HepG2 (cell line): ENCODE measurements at regions not wholly inside any gene's neighbourhood (a gene's known extent, or its start where the extent isn't known, plus 50 kb on each side); places are given as distances from the start of the nearest gene placed in this dataset.

ENCODE experiments used
- ATAC-seq: fragments of 200-7000 bp; cut with Tn5 transposase; 3 replicates; pipeline ENCODE4 v1.9.1; 2020; ENCODE audit warnings: mild to moderate bottlenecking, moderate library complexity
- BruUV-seq: library from RNA; stranded (reverse); fragments of 400-500 nt; replicated peaks from 2 replicates; lab custom pipeline; 2021; lab: Mats Ljungman, UMichigan
- CTCF ChIA-PET: fragments of 300-600 bp; formaldehyde crosslinking; extraction: SDS; loops from one replicate; lab custom pipeline; 2021; ENCODE audit warnings: low total read pairs, inconsistent platforms, low intra/inter-chr PET ratio; lab: Yijun Ruan, JAX
- POLR2A ChIA-PET: fragments of 350-600 bp; sonication (Branson Sonifier 250); formaldehyde crosslinking; loops from one replicate; lab custom pipeline; 2020; ENCODE audit warnings: antibody characterized with exemption, inconsistent platforms; lab: Yijun Ruan, JAX
- DNase-seq: peaks from one replicate; pipeline ENCODE4 v3.0.0-alpha.2; 2015; ENCODE audit warnings: low spot score
- FAIRE-seq: peaks from 3 replicates; lab custom pipeline; 2011; peaks lifted over from hg19 to GRCh38; lab: Jason Lieb, UNC
- H2AFZ ChIP-seq: one replicate; pipeline ENCODE4 v1.6.1; 2011; ENCODE audit warnings: low read length, inconsistent platforms
- H3K27ac ChIP-seq: fragments of 300-600 bp; 3 replicates; pipeline ENCODE4 v1.8.0; 2011; ENCODE audit warnings: mixed run types, mild to moderate bottlenecking, mixed read lengths, low read length, inconsistent platforms; ENCODE audit not compliant: insufficient read depth; ENCODE audit errors: extremely low read length
- H3K27me3 ChIP-seq, 2 experiments: fragments of 200-600 bp in 1 of 2; 2 replicates in 1 of 2; 3 replicates in 1 of 2; pipeline versions ENCODE4 v1.6.0 to v1.8.0; 2011; ENCODE audit warnings: low read length in 2 of 2, mild to moderate bottlenecking in 2 of 2, moderate library complexity in 2 of 2, inconsistent platforms in 1 of 2; ENCODE audit not compliant: insufficient read depth in 2 of 2, control insufficient read depth in 1 of 2
- H3K36me3 ChIP-seq, 2 experiments: fragments of 200-600 bp in 1 of 2; replicated peaks in 1 of 2; 2 replicates in 1 of 2; 3 replicates in 1 of 2; pipeline versions ENCODE4 v1.5.1 to v1.8.0; 2011; ENCODE audit warnings: low read length in 2 of 2, inconsistent platforms in 1 of 2; ENCODE audit not compliant: insufficient read depth in 2 of 2, control insufficient read depth in 1 of 2
- H3K4me1 ChIP-seq: 2 replicates; pipeline ENCODE4 v1.5.1; 2012; ENCODE audit warnings: low read length, inconsistent platforms; ENCODE audit not compliant: insufficient read depth
- H3K4me2 ChIP-seq: 2 replicates; pipeline ENCODE4 v1.6.0; 2011; ENCODE audit warnings: low read depth, low read length, inconsistent platforms
- H3K4me3 ChIP-seq, 3 experiments: fragments of 200-600 bp in 1 of 3; sonication (generic), shearing (Covaris generic) in 1 of 3; replicated peaks in 1 of 3; 2 replicates each; pipeline ENCODE4 v1.5.1; 2011 to 2016; ENCODE audit warnings: low read length in 3 of 3, inconsistent platforms in 2 of 3, low read depth in 2 of 3, mild to moderate bottlenecking in 2 of 3, control low read depth in 1 of 3, mixed read lengths in 1 of 3; ENCODE audit not compliant: insufficient read depth in 1 of 3
- H3K79me2 ChIP-seq: one replicate; pipeline ENCODE4 v1.6.1; 2011; ENCODE audit warnings: low read length, inconsistent platforms; ENCODE audit not compliant: insufficient read depth
- H3K9ac ChIP-seq: 2 replicates; pipeline ENCODE4 v1.6.0; 2011; ENCODE audit warnings: mild to moderate bottlenecking, low read depth, low read length, inconsistent platforms; ENCODE audit not compliant: insufficient read depth
- H3K9me3 ChIP-seq: 2 replicates; pipeline ENCODE4 v1.5.1; 2012; ENCODE audit warnings: mild to moderate bottlenecking, low read length
- H4K20me1 ChIP-seq: 2 replicates; pipeline ENCODE4 v1.6.0; 2011; ENCODE audit warnings: inconsistent platforms, mild to moderate bottlenecking, low read length, moderate library complexity; ENCODE audit not compliant: insufficient read depth
- ATF7 ChIP-seq, 2 experiments: fragments of 450-650 bp in 1 of 2; sonication (generic) in 1 of 2; formaldehyde crosslinking in 1 of 2; IDR thresholded peaks; 2 replicates each; pipeline versions ENCODE4 v1.4.0 to v1.6.1; 2016 to 2020; ENCODE audit warnings: antibody characterized with exemption in 1 of 2, mild to moderate bottlenecking in 1 of 2, missing genetic modification reagents in 1 of 2
- CENPT ChIP-seq: sonication (generic); formaldehyde crosslinking; IDR thresholded peaks from 2 replicates; pipeline ENCODE4 v1.8.0; 2022; ENCODE audit warnings: low read depth, mild to moderate bottlenecking, moderate library complexity, missing genetic modification reagents
- GATA4 ChIP-seq: sonication (generic); IDR thresholded peaks from 2 replicates; pipeline ENCODE4 v1.6.1; 2016; ENCODE audit warnings: antibody characterized with exemption, low read depth, borderline replicate concordance
- MEIS2 ChIP-seq: sonication (generic); formaldehyde crosslinking; IDR thresholded peaks from 2 replicates; pipeline ENCODE4 v1.9.0; 2021; ENCODE audit warnings: mild to moderate bottlenecking, missing genetic modification reagents
- WGBS: methylation state at CpG from one replicate; pipeline ENCODE4 v1.1.6; 2017; ENCODE audit warnings: low lambda C conversion rate; 5-methylcytosine and 5-hydroxymethylcytosine counted together
- in situ Hi-C: cut with HindIII; loops from 2 replicates; pipeline ENCODE4 v1.10.0; 2017; ENCODE audit warnings: low pct_unique_long_range_greater_than_20kb; ENCODE audit not compliant: extremely low pct_ligation_motif_present
- intact Hi-C: fragments of 100-400 bp; cut with micrococcal nuclease; formaldehyde crosslinking; loops from one replicate; pipeline ENCODE4 v1.10.0; 2022; ENCODE audit not compliant: unreplicated experiment
- TF ChIP-seq, protein P1 (sequence below): sonication (generic); formaldehyde crosslinking; IDR thresholded peaks from 2 replicates; pipeline ENCODE4 v1.5.0; 2020; ENCODE audit warnings: missing genetic modification reagents
- TF ChIP-seq, protein P2 (sequence below): sonication (generic); formaldehyde crosslinking; IDR thresholded peaks from 2 replicates; pipeline ENCODE4 v1.8.0; 2022; ENCODE audit warnings: low read depth, missing genetic modification reagents

DNA sequence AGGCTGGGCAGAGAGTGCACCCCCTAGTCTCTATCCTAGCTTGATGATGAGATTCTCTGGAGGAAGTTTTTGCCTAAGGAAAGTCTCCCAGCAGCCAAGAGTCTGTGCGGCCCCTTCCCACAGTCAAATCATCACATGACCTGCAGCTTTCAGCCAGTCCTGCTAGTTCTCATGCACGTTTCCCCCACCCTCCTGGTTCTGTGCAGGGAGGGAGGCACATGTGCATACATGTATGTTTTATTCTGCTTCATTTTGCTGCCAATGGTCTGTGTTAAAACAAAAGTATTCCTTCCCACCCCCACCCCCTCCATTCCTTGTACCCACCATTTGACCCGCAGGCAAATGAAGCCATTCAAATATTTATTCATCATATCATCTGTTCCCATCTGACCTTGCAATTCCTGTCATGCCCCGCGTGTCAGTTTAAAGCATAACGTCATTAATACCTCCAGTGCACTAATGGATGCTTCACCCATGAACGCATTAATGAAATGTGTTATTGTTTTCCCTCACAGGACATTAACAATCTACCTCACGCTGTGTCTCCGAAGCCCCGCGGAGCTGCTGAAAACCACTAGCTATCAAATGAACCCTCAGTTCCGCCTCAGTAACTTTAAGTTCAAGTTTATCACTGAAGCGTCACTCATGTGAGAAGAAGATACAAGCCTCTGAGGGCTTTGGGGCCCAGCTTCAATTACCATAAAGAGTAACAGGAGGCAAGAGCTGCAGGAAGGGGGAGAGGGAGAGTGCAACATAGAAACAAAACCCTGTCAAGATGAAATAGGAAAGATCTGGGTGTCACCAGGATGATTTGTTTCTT lies 139.6 kb downstream of the RASEF start:
- Histone ChIP-seq H3K27me3 (no peaks in the 10 kb centered on the region), H4K20me1 (no peaks in the 10 kb centered on the region), H3K27ac (no peak overlapping the region), H3K4me3 (no peak overlapping the region), H2AFZ (no peak overlapping the region), H3K9ac (no peak overlapping the region), H3K4me2 (no peak overlapping the region), H3K9me3 (no peaks in the 10 kb centered on the region), H3K79me2 (no peaks in the 10 kb centered on the region), H3K36me3 (no peaks in the 10 kb centered on the region), H3K4me1 (peaks cover 9% of the 10 kb centered on the region; the same call in 1 of the 2 replicates)
- no peak for TF ChIP-seq MEIS2 (CRISPR knock-in tag)
- TF ChIP-seq CENPT (CRISPR knock-in tag) = no peak
- no peak for TF ChIP-seq GATA4
- TF ChIP-seq, protein P1, sequence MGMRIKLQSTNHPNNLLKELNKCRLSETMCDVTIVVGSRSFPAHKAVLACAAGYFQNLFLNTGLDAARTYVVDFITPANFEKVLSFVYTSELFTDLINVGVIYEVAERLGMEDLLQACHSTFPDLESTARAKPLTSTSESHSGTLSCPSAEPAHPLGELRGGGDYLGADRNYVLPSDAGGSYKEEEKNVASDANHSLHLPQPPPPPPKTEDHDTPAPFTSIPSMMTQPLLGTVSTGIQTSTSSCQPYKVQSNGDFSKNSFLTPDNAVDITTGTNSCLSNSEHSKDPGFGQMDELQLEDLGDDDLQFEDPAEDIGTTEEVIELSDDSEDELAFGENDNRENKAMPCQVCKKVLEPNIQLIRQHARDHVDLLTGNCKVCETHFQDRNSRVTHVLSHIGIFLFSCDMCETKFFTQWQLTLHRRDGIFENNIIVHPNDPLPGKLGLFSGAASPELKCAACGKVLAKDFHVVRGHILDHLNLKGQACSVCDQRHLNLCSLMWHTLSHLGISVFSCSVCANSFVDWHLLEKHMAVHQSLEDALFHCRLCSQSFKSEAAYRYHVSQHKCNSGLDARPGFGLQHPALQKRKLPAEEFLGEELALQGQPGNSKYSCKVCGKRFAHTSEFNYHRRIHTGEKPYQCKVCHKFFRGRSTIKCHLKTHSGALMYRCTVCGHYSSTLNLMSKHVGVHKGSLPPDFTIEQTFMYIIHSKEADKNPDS = no peak
- TF ChIP-seq, protein P2, sequence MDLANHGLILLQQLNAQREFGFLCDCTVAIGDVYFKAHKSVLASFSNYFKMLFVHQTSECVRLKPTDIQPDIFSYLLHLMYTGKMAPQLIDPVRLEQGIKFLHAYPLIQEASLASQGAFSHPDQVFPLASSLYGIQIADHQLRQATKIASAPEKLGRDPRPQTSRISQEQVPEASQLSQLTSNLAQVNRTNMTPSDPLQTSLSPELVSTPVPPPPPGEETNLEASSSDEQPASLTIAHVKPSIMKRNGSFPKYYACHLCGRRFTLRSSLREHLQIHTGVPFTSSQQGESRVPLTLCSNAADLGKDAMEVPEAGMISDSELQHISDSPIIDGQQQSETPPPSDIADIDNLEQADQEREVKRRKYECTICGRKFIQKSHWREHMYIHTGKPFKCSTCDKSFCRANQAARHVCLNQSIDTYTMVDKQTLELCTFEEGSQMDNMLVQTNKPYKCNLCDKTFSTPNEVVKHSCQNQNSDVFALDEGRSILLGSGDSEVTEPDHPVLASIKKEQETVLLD (CRISPR knock-in tag) = no peak
- 0 out of 2 replicates have a peak, but pooled peaks have one; percentile 15 for TF ChIP-seq ATF7 (IDR thresholded peaks at IDR 0.05)
- no peak for TF ChIP-seq ATF7 (CRISPR knock-in tag; IDR thresholded peaks at IDR 0.05)
- ATAC-seq (no peak), FAIRE-seq (no peak), DNase-seq (peak; percentile 23)
- CTCF ChIA-PET = no interaction called here
- POLR2A ChIA-PET = no interaction called here
- in situ Hi-C loops = no loop called here
- BruUV-seq = no TSS peak
- intact Hi-C loops = no loop called here
- 12% methylated on average over 13 of the region's 13 CpGs for WGBS
